ENCODE measurements at regions not wholly inside any gene's neighbourhood (a gene's known extent, or its start where the extent isn't known, plus 50 kb on each side); places are given as distances from the start of the nearest gene placed in this dataset.

DNA sequence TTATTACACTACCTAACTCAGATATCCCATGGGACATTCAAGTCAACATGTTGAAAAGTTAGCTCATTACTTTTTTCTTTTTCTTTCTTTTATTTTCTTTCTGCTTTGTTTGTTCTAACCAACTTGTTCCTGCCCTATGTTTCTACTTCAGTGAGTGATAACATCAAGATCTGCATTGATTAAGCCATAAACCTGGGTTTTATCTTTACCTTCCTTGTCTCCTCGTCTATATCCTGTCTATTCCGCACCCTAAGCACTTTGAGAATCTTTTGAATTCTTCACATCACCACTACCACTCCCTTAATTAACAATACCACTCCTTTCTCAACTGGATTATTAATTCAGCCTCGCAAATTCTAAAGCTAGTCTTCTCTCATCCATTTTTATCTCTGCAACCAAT, 81.9 kb upstream of the AVPR1A start:
- no peak for DNase-seq (ENCODE audit: low read depth)

DNA sequence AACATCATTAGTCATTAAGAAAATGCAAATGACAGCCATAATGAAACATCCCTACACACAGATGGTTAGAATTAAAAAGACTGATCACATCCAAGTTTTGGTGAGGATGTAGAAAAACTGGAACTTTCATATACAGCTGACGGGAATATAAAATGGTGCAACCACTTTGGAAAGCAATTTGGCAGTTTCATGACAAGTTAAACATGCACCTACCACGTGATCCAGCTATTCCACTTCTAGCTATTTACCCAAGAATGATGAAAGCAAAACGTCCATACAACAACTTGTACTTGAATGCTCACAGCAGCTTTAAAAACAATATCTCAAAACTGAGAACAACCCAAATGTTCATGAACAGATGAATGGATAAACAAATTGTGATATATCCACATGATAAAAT, 77.9 kb upstream of the AVPR1A start:
- no peak for DNase-seq (ENCODE audit: low read depth)

DNA sequence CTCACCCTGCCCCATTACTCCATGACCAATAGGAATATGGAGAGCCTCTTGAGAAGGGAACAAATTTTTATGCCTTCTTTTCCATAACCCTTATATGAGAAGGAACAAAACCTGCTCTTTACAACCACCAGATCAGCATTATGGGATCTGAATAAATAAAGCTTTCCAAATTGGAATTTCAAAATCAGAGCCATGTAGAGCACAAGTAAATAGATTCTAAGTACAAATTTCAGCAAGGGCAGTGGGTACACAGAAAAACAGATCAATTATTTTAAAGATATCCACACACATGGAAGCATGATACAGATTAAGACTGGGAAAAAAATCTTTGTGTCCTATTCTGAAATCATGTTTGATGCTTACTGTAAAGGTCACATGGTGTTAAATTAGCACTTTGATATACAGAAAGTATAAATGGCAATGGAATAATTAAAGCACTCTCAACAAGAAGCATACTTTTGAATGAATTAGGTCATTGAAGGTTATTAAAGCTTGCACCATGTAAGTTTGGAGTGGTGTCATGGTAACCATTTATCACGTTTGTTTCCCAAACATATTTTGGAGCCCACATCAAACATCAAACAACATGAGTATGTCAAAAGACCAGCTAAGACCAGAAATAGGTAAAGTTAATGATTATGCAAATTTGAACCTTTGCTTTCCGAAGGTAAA, 75.9 kb upstream of the AVPR1A start:
- DNase-seq (ENCODE audit: low read depth), result no peak

DNA sequence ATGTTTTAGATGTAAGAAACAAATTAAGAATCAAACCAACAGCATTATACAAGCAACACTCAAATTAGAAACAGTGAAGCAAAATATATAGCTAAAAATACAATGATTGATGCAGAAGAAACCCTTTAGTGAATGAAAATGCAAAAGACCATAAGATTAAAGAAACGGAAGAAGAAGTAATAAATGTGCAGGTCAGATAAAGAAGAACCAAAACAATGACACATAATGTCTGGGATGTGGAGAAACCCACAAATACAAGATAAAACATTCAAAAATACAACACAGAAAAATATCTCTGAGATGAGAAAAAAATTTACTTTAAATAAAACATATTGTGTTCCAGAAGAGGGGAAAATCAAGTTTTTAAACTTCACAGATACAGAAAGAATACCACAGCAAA, 73.4 kb upstream of the AVPR1A start:
- DNase-seq (ENCODE audit: low read depth), result peak; percentile 4

DNA sequence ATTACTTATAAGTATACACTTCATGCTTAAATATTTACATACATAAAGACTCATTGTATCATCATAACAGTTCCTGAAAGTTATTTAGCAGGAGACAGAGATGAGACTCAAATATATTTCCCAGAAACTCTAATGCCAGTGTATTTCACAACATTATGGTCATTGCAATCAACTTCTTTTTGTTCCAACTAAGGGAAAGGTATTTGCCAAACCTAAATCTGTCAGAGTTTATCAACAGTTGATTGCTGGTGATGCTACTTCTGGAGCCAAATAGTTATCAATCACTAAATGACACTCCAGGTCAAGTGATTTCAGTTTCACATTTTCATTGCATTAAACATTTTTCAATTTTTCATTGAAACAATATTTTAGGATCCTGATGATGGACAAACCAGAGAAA, 72.1 kb upstream of the AVPR1A start:
- DNase-seq (ENCODE audit: low read depth), result no peak

DNA sequence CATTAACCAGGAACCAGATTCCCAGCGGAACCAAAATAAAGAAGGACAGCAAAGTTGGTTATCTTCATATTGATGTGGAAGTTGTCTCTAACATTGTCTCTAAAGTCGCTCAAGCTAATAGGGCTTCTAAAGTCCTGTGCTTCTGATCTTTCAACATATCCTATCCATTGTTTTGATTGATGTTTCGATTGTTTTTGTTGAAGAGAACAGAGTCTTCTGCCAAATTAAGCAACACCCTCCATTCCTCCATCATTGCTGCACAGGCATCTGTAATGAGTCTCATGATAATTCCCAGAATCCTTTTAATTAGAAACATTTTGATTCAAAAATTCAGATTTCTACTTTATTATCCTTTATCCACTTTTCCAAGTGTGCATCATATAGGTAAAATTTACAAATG, 71.6 kb upstream of the AVPR1A start:
- no peak for DNase-seq (ENCODE audit: low read depth)

DNA sequence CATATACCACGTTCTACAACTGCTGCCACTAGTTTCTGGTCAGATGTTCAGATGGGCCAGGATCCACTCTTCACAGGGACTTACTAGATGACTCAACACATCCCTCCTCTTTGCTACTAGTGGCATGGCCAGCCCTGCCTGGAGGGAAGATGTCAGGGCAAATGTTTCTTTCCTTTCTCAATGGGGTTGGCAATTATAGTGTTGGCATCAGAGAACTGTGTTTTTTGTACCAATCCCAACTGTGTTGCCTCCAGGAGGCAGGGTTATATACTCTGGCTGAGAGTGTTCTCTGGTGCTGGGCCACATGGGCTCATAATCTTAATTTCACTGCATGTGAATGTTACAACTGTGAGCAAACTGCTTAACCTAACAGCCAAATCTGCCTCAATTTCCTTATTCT, 69.9 kb upstream of the AVPR1A start:
- DNase-seq (ENCODE audit: low read depth), result no peak

DNA sequence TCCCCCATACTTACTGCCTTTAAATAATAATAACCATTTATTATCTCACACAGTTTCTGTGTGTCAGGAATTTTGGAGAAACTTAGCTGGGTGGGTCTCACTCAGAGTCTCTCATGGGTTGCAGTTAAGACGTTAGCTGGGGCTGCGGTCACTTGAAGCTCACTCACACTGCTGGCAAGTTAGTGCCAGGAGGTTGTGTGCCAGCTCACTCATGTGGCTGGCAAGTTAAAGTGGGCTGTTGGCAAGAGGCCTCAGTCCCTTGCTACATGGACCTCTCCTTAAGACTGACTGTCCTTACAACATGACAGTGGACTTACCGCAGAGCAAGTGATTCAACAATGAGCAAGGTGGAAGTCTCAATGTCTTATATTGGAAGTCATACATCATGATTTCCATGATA, 61.3 kb upstream of the AVPR1A start:
- peak; percentile 2 for DNase-seq (ENCODE audit: low read depth)

DNA sequence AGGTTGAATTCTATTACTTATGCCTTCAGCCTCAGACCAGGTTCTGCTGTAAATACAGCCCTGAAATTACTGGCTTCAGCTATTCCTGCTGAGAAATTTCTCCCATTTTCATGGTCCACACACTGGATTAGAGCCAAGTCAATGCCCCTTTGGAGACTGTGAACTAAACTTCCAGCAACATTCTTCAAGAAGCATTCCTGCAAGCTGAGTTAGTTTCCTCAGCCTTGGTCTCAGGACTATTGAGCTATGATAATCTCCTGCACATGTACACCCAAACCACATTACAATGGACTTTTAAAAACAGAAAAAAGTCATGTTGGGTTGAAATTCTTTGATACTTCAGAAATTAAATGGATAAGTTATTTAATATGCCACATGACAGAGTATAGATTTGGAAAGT, 58.0 kb upstream of the AVPR1A start:
- no peak for DNase-seq (ENCODE audit: low read depth)

DNA sequence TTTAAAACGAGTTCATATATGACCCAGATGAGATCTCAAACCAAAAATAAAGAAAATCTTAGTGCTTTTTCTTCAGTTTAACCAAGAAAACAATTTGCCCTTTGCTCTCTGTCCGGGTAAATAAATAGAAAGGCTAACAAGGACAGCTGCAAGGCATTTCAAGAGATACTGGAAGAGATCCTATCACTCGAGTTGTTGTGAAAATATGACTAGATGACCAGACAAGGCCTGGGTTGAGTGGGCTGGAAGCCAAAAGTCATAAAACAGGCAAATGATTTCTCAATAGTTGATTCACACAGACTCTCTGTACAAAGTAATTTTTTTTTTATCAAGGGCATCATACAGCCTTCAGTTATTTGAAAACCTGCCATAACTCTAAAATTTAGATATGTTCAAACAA, 55.9 kb upstream of the AVPR1A start:
- peak; percentile 18 for DNase-seq (ENCODE audit: low read depth)

DNA sequence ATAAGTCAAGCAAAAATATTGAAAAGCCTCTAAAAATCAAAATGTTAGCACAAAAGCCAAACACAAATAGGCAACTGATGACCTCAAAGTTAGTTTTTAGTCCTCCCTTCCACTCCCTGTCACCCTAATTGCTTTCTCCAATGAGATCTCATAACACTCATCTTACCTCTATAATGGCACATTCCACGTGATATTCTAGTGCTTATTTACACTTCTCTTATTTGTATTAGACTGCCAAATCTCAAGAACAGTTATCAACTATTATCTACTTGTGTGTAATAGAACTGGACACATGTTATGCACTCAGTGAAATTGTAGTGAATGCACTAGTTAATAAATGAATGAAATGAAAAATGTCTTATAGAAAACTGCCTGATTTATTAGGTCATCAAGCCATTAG, 55.5 kb upstream of the AVPR1A start:
- DNase-seq (ENCODE audit: low read depth), result no peak

Measured in Daoy (cell line).